ENCODE measurements at regions not wholly inside any gene's neighbourhood (a gene's known extent, or its start where the extent isn't known, plus 50 kb on each side); places are given as distances from the start of the nearest gene placed in this dataset.
A peak's percentile ranks its signal among the peaks of the same experiment; 100 is the strongest.

DNA sequence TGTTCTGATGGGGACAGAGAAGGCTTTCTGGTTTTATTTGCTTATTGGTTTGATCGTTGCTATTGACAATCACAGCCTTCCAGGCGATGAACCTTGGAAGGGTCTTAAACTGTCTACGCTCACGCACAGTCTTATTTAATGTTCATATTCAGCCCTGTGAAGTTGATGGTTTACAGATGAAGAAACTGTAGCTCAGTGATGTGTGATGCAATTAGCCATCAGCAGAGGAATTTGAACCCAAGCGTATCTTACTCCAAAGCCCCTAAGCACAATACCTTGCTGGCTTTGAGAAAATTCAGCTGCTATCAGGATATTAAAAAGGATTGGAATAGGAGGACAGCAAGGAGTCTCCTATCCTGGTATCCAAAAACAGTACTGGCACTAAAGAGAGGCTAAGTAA is 77.1 kb upstream of the CALM2 start:
- Histone ChIP-seq H3K27me3 (replicated peaks) (no peaks in the 10 kb centered on the region), H3K27ac (no peak overlapping the region), H3K36me3 (replicated peaks) (no peaks in the 10 kb centered on the region), H3K4me3 (ENCODE audit: low read depth, low read length) (no peak overlapping the region)
- in situ Hi-C loops (cut with HindIII; ENCODE audit: low pct_ligation_motif_present, low sequenced_read_pairs) = no loop called here
- no peak for DNase-seq
- no peak for TF ChIP-seq CTCF (IDR thresholded peaks at IDR 0.05; ENCODE audit: low read depth, low read length, missing control alignments)

DNA sequence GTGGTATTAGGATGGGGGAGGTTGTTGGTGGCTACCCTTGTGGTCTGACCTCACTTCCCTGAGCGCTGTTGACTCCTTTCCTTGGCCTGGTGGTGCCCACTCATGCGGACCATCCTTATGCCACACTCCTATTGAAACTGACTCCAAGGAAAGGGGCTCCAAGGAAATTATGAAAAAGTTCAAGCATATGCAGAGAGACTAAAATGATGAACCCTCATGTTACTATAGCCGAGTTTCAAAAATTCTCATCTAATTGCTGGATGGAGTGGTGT is 75.0 kb upstream of the CALM2 start:
- no peak overlapping the region for H3K27ac ChIP-seq

GRCh38 chr2:47250586-47251403 is 74.5 kb upstream of the CALM2 start:
- peak; percentile 40 for DNase-seq
- in situ Hi-C loops (cut with HindIII; ENCODE audit: low pct_ligation_motif_present, low sequenced_read_pairs) = no loop called here
- H3K27me3 ChIP-seq (replicated peaks) = no peaks in the 10 kb centered on the region
- TF ChIP-seq CTCF (IDR thresholded peaks at IDR 0.05; ENCODE audit: low read depth, low read length, missing control alignments) = no peak
- H3K27ac ChIP-seq = no peak overlapping the region
- H3K36me3 ChIP-seq (replicated peaks) = no peaks in the 10 kb centered on the region
- no peak overlapping the region for H3K4me3 ChIP-seq (ENCODE audit: low read depth, low read length)

More for the DNA sequence above, 75.0 kb upstream of the CALM2 start:
- no peak for TF ChIP-seq CTCF (IDR thresholded peaks at IDR 0.05; ENCODE audit: low read depth, low read length, missing control alignments)
- DNase-seq = no peak
- in situ Hi-C loops (cut with HindIII; ENCODE audit: low pct_ligation_motif_present, low sequenced_read_pairs) = no loop called here
- no peak overlapping the region for H3K4me3 ChIP-seq (ENCODE audit: low read depth, low read length)
- H3K27me3 ChIP-seq (replicated peaks) = no peaks in the 10 kb centered on the region
- H3K36me3 ChIP-seq (replicated peaks) = no peaks in the 10 kb centered on the region

GRCh38 chr2:47249931-47250330 is 73.6 kb upstream of the CALM2 start:
- Histone ChIP-seq H3K36me3 (replicated peaks) (no peaks in the 10 kb centered on the region), H3K27me3 (replicated peaks) (no peaks in the 10 kb centered on the region), H3K27ac (no peak overlapping the region), H3K4me3 (ENCODE audit: low read depth, low read length) (no peak overlapping the region)
- no peak for TF ChIP-seq CTCF (IDR thresholded peaks at IDR 0.05; ENCODE audit: low read depth, low read length, missing control alignments)
- DNase-seq = no peak
- in situ Hi-C loops (cut with HindIII; ENCODE audit: low pct_ligation_motif_present, low sequenced_read_pairs) = no loop called here

DNA sequence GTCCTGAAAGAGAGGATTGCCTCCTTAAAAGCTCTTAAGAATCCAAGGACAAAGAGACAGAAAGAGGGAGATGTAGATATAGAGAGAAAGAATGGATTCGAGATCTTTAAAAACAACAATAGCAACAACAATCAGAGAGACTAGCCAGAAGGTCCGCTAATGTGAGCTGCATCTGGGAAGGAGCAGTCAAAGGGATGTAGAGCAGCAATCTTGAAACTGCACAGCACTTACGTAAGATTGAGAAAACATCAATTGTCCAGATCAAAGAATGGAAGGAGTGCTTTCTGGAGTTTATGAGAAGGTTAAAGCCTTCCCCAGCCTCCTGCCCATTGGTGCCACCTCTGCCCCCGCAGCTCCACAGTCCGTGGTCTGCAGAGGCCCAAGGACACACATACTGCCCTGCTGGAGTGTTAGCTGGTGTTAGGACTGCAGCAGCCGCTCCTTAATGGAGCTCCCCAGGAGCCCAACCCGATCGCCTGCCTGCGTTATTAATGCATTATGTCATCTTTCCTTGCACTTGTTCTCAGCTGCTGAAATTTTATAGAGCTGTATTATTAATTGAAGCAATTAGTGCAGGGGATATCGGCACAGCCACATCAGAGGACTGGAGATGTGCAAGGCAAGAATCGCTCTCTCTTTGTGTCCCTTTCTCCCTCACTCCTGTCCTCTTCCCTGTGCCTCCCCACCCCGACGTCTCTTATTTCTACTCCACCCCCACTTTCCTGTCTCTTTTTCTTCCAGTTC is 73.0 kb upstream of the CALM2 start:
- Histone ChIP-seq H3K4me3 (ENCODE audit: low read depth, low read length) (no peak overlapping the region), H3K27me3 (replicated peaks) (no peaks in the 10 kb centered on the region), H3K36me3 (replicated peaks) (no peaks in the 10 kb centered on the region), H3K27ac (no peak overlapping the region)
- in situ Hi-C loops (cut with HindIII; ENCODE audit: low pct_ligation_motif_present, low sequenced_read_pairs) = no loop called here
- no peak for TF ChIP-seq CTCF (IDR thresholded peaks at IDR 0.05; ENCODE audit: low read depth, low read length, missing control alignments)
- DNase-seq = peak; percentile 27
